Fibroblast of lung (primary cell): ENCODE measurements at regions not wholly inside any gene's neighbourhood (a gene's known extent, or its start where the extent isn't known, plus 50 kb on each side); places are given as distances from the start of the nearest gene placed in this dataset.

Source experiments
- DNase-seq, 2 donors: peaks; one replicate each; pipeline versions ENCODE4 v3.0.0 to v3.0.0-alpha.2; 2010; ENCODE audit warnings: low read depth in 2 of 2
- H2AFZ ChIP-seq: 2 replicates; pipeline ENCODE4 v1.5.1; 2012; ENCODE audit warnings: low read length, control low read depth, inconsistent platforms
- H3K27ac ChIP-seq: 2 replicates; pipeline ENCODE4 v1.5.1; 2011; ENCODE audit warnings: low read length, control low read depth; ENCODE audit not compliant: insufficient read depth
- H3K27me3 ChIP-seq: 2 replicates; pipeline ENCODE4 v1.5.1; 2011; ENCODE audit warnings: mild to moderate bottlenecking, low read length; ENCODE audit not compliant: control insufficient read depth, insufficient read depth
- H3K36me3 ChIP-seq: 2 replicates; pipeline ENCODE4 v1.5.1; 2011; ENCODE audit warnings: low read length; ENCODE audit not compliant: control insufficient read depth, insufficient read depth
- H3K4me1 ChIP-seq: 2 replicates; pipeline ENCODE4 v1.5.1; 2011; ENCODE audit warnings: low read length; ENCODE audit not compliant: control insufficient read depth, insufficient read depth; ENCODE audit errors: extremely low read depth
- H3K4me2 ChIP-seq: 2 replicates; pipeline ENCODE4 v1.5.1; 2011; ENCODE audit warnings: low read length, control low read depth; ENCODE audit not compliant: insufficient read depth; ENCODE audit errors: extremely low read depth
- H3K4me3 ChIP-seq, 4 experiments: fragments of 200-600 bp in 1 of 4; sonication (generic) in 1 of 4; replicated peaks in 1 of 4; 2 replicates each; pipeline ENCODE4 v1.5.1; 2011 to 2016; ENCODE audit warnings: low read length in 4 of 4, low read depth in 3 of 4, mild to moderate bottlenecking in 3 of 4, control low read depth in 2 of 4, inconsistent platforms in 1 of 4, mixed read lengths in 1 of 4; ENCODE audit not compliant: insufficient read depth in 1 of 4; ENCODE audit errors: control extremely low read depth in 1 of 4
- H3K79me2 ChIP-seq: 2 replicates; pipeline ENCODE4 v1.5.1; 2012; ENCODE audit warnings: mild to moderate bottlenecking, low read length, inconsistent platforms; ENCODE audit not compliant: control insufficient read depth, insufficient read depth
- H3K9ac ChIP-seq: 2 replicates; pipeline ENCODE4 v1.5.1; 2011; ENCODE audit warnings: mild to moderate bottlenecking, low read length, control low read depth; ENCODE audit not compliant: insufficient read depth
- H3K9me3 ChIP-seq: 2 replicates; pipeline ENCODE4 v1.5.1; 2012; ENCODE audit warnings: low read depth, low read length; ENCODE audit not compliant: control insufficient read depth, insufficient read depth
- H4K20me1 ChIP-seq: 2 replicates; pipeline ENCODE4 v1.5.1; 2011; ENCODE audit warnings: low read length; ENCODE audit not compliant: control insufficient read depth, insufficient read depth; ENCODE audit errors: extremely low read depth
- CTCF ChIP-seq, 2 donors: IDR thresholded peaks in 1 of 2; conservative IDR thresholded peaks in 1 of 2; 1 replicate in 1 of 2; 2 replicates in 1 of 2; pipeline ENCODE4 v1.5.1; 2011 to 2012; ENCODE audit warnings: low read length in 2 of 2, control low read depth in 1 of 2, inconsistent platforms in 1 of 2, low read depth in 1 of 2, mild to moderate bottlenecking in 1 of 2
- EZH2 ChIP-seq: IDR thresholded peaks from 2 replicates; pipeline ENCODE4 v1.5.1; 2012; ENCODE audit warnings: low read length, control low read depth, mild to moderate bottlenecking; ENCODE audit errors: missing control alignments

DNA sequence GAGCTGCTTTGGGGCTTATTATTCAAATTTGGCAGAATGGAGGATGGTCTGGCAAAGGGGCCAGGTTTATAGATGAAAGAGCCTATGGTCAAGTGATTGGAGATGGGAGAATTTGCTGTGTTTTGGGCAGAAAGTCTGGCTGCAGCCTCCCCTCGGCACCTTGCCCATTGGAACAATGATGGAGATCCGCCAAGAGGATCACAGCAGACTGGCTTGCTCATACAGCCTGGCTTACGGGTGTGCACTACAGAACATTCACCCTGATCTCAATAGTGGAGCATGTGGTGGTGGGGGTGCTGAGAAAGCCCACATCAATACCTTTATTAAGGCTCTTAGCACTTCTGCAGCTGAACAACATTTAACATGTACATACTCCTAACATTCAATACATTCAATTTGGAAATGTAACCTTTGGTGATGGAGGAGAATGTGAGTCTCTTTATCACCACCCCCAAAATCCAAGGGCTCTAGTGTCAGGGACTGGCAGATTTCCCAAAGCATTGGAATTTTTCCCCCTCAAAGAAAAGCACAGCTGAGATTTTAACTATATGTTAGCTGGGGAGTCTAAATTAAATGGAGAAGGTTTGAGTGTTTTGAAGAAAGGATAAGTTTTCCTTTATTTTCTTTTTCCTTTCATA, 118.4 kb upstream of the TMC3 start:
- Histone ChIP-seq H3K27ac (no peak overlapping the region), H3K4me2 (no peak overlapping the region)
- no peak for TF ChIP-seq CTCF (conservative IDR thresholded peaks at IDR 0.05 in 1 of 2, IDR thresholded peaks at IDR 0.05 in 1 of 2; ENCODE audit: low read depth in 1 of 2, low read length in 2 of 2)
- TF ChIP-seq EZH2 = no peak

DNA sequence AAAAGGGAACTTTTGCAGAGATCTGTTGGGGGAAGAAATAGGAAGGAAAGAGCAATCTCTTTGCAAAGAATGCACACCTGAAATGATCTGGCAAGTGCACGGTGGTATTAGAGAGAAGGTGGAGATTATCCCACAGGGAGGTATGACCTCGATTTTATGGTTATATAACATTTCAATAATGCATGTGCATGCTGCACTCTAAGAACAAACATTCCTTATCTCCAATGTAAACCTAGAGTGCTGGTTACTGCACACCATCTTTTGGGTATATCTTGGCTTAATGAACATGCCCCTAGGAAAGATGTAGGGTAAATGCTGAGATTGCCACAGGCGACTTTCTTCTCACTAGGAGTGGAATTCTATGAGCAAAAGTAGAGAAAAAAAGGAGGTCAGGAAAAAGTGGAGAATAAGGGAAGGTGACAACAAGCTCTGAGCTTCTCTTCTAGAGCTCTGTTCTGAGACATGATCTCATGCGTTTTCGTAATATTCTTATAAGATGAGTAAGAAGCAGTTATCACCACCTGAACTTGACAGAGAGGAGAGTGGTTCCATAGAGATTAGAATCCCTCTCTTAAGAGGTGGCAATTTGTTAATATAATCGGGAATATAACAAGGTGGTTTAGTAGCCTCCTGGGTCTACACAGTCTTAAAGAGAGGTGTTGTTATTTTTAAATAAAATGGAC, 117.5 kb upstream of the TMC3 start:
- DNase-seq = peak in 1 of 2 donors; percentile 54
- Histone ChIP-seq H2AFZ (no peak overlapping the region), H3K27me3 (no peaks in the 10 kb centered on the region), H3K4me3 (no peak overlapping the region), H3K27ac (no peak overlapping the region), H3K79me2 (no peaks in the 10 kb centered on the region), H3K9me3 (no peaks in the 10 kb centered on the region), H3K9ac (no peak overlapping the region), H3K4me2 (no peak overlapping the region), H4K20me1 (no peaks in the 10 kb centered on the region), H3K36me3 (no peaks in the 10 kb centered on the region), H3K4me1 (no peaks in the 10 kb centered on the region)
- TF ChIP-seq CTCF (conservative IDR thresholded peaks at IDR 0.05 in 1 of 2, IDR thresholded peaks at IDR 0.05 in 1 of 2; ENCODE audit: low read depth in 1 of 2, low read length in 2 of 2) (no peak), EZH2 (no peak)

More for the DNA sequence above, 118.4 kb upstream of the TMC3 start:
- Histone ChIP-seq H4K20me1 (no peaks in the 10 kb centered on the region), H2AFZ (no peak overlapping the region), H3K27me3 (no peaks in the 10 kb centered on the region), H3K9ac (no peak overlapping the region), H3K9me3 (no peaks in the 10 kb centered on the region), H3K79me2 (no peaks in the 10 kb centered on the region), H3K4me3 (no peak overlapping the region), H3K36me3 (no peaks in the 10 kb centered on the region), H3K4me1 (no peaks in the 10 kb centered on the region)
- DNase-seq = peak; percentile 65 to 87

DNA sequence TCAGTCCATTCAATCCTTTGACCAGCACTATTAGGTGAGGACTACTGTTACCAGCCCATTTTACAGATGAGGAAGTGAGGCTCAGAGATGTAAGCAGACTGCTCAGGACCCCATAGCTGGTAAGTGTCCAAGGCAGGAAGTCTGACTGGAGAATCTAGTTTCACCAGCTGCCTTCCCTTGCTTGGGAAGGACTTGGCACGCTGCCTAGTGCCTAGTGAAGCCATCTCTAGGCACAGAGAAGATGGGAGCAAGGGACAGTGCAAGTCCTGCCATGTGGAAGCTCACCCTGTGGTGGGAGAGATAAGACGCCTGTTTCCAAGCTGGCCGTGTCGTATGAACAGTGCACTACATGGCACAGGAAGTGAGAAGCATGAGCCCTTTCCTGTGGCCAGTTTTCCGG, 111.8 kb upstream of the TMC3 start:
- TF ChIP-seq EZH2 (no peak), CTCF (conservative IDR thresholded peaks at IDR 0.05 in 1 of 2, IDR thresholded peaks at IDR 0.05 in 1 of 2; ENCODE audit: low read depth in 1 of 2, low read length in 2 of 2) (no peak)
- Histone ChIP-seq H3K9me3 (no peaks in the 10 kb centered on the region), H4K20me1 (no peaks in the 10 kb centered on the region)

More for the DNA sequence above, 111.8 kb upstream of the TMC3 start:
- Histone ChIP-seq H3K4me1 (no peaks in the 10 kb centered on the region), H3K27me3 (no peaks in the 10 kb centered on the region), H3K9ac (no peak overlapping the region), H3K27ac (no peak overlapping the region), H3K79me2 (no peaks in the 10 kb centered on the region), H2AFZ (no peak overlapping the region), H3K36me3 (no peaks in the 10 kb centered on the region), H3K4me2 (no peak overlapping the region), H3K4me3 (no peak overlapping the region)
- no peak for DNase-seq
